GM23248 (cell line): ENCODE measurements at regions not wholly inside any gene's neighbourhood (a gene's known extent, or its start where the extent isn't known, plus 50 kb on each side); places are given as distances from the start of the nearest gene placed in this dataset.

Experiments used
- EZH2 ChIP-seq: fragments of 200-600 bp; sonication (generic); IDR thresholded peaks from 2 replicates; pipeline ENCODE4 v1.6.1; 2018; ENCODE audit warnings: antibody characterized with exemption, mild to moderate bottlenecking; ENCODE audit not compliant: insufficient read depth, poor library complexity, severe bottlenecking
- EZH2phosphoT487 ChIP-seq: fragments of 200-600 bp; sonication (generic); IDR thresholded peaks from 2 replicates; pipeline ENCODE4 v1.6.1; 2018; ENCODE audit warnings: antibody characterized with exemption, moderate library complexity, mild to moderate bottlenecking, low read depth; ENCODE audit not compliant: insufficient read depth

DNA sequence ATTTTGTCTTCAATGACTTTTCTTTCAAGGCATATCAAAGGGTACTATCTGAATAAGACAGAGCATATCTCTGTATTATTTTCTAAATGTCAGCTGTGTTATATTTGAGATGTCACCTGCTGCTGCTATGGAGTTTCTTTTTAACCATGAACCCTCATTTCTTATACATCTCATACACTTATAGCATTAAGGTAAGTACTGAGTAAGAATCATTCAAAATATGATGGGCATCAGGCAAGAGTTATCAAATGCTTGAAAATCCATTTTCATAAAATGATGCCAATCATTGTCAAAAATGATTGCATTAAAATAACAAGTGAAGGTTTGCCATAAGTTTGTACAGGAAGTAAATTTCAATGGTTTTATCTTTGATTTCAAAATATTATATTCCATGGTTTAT is 2005.0 kb upstream of the PCDH20 start:
- TF ChIP-seq EZH2: no peak
- no peak for TF ChIP-seq EZH2phosphoT487
